K562 (cell line): ENCODE measurements at regions not wholly inside any gene's neighbourhood (a gene's known extent, or its start where the extent isn't known, plus 50 kb on each side); places are given as distances from the start of the nearest gene placed in this dataset.

ENCODE experiments used
- ATF2 ChIP-seq: sonication (generic); formaldehyde crosslinking; IDR thresholded peaks from 2 replicates; pipeline ENCODE4 v1.8.1; 2022; ENCODE audit warnings: missing genetic modification reagents
- ATF3 ChIP-seq, 2 experiments: fragments of 450-650 bp in 1 of 2; sonication (generic) in 1 of 2; formaldehyde crosslinking in 1 of 2; IDR thresholded peaks in 1 of 2; conservative IDR thresholded peaks in 1 of 2; 2 replicates each; pipeline versions ENCODE4 v1.6.1 to v1.8.1; 2016 to 2023; ENCODE audit warnings: mild to moderate bottlenecking in 2 of 2, moderate library complexity in 2 of 2, inconsistent platforms in 1 of 2, missing genetic modification reagents in 1 of 2
- CREB1 ChIP-seq, 2 experiments: sonication (generic) in 1 of 2; formaldehyde crosslinking in 1 of 2; IDR thresholded peaks; 2 replicates each; pipeline versions ENCODE4 v1.6.1 to v1.8.0; 2012 to 2022; ENCODE audit warnings: inconsistent platforms in 1 of 2, mild to moderate bottlenecking in 1 of 2, missing genetic modification reagents in 1 of 2, moderate library complexity in 1 of 2
- CREM ChIP-seq: IDR thresholded peaks from 2 replicates; pipeline ENCODE4 v1.6.1; 2014; ENCODE audit warnings: antibody characterized with exemption, low read depth
- ESRRA ChIP-seq: fragments of 450-650 bp; IDR thresholded peaks from 2 replicates; pipeline ENCODE4 v1.6.1; 2014; ENCODE audit warnings: low read depth, mild to moderate bottlenecking, moderate library complexity, borderline replicate concordance
- ETV5 ChIP-seq: sonication (generic); formaldehyde crosslinking; IDR thresholded peaks from 2 replicates; pipeline ENCODE4 v1.4.0; 2020; ENCODE audit warnings: low read depth, mild to moderate bottlenecking, missing genetic modification reagents
- FOXM1 ChIP-seq, 2 experiments: fragments of 450-650 bp in 1 of 2; sonication (generic) in 1 of 2; formaldehyde crosslinking in 1 of 2; IDR thresholded peaks; 2 replicates each; pipeline versions ENCODE4 v1.6.1 to v1.9.0; 2017 to 2022; ENCODE audit warnings: low read depth in 2 of 2, mild to moderate bottlenecking in 2 of 2, missing genetic modification reagents in 1 of 2, moderate library complexity in 1 of 2
- MLX ChIP-seq, 2 experiments: fragments of 450-650 bp in 1 of 2; sonication (generic) in 1 of 2; formaldehyde crosslinking; conservative IDR thresholded peaks; 2 replicates each; pipeline versions ENCODE4 v1.4.0 to v1.8.1; 2020 to 2022; ENCODE audit warnings: mild to moderate bottlenecking in 1 of 2, missing genetic modification reagents in 1 of 2
- POLR2AphosphoS5 ChIP-seq: IDR thresholded peaks from 2 replicates; pipeline ENCODE4 v1.6.1; 2011; ENCODE audit warnings: mild to moderate bottlenecking, low read depth, low read length, moderate library complexity; ENCODE audit not compliant: control insufficient read depth, insufficient read depth
- RCOR1 ChIP-seq, 2 experiments: IDR thresholded peaks; 2 replicates each; pipeline ENCODE4 v1.6.1; 2012; ENCODE audit warnings: low read depth in 2 of 2, low read length in 2 of 2, borderline replicate concordance in 1 of 2, improper control_type of control experiment in 1 of 2
- SMARCA4 ChIP-seq: fragments of 450-650 bp; IDR thresholded peaks from 2 replicates; pipeline ENCODE4 v1.6.1; 2016
- SP2 ChIP-seq: IDR thresholded peaks from 2 replicates; pipeline ENCODE4 v1.6.1; 2011; ENCODE audit warnings: mild to moderate bottlenecking, low read depth, low read length, moderate library complexity; ENCODE audit not compliant: poor library complexity, severe bottlenecking; ENCODE audit errors: extremely low read depth
- ZNF449 ChIP-seq: fragments of 250-450 bp; sonication (Bioruptor Pico); IDR thresholded peaks from 2 replicates; pipeline ENCODE4 v1.8.0; 2022; ENCODE audit warnings: moderate library complexity, mild to moderate bottlenecking, inconsistent platforms
- TF ChIP-seq, protein P1 (sequence below), 3 experiments: IDR thresholded peaks in 2 of 3; conservative IDR thresholded peaks in 1 of 3; 2 replicates each; pipeline ENCODE4 v1.5.1; 2011 to 2012; ENCODE audit warnings: low read length in 3 of 3, mild to moderate bottlenecking in 3 of 3, control low read depth in 2 of 3, improper control_type of control experiment in 1 of 3, inconsistent platforms in 1 of 3, low read depth in 1 of 3, mixed read lengths in 1 of 3, moderate library complexity in 1 of 3; ENCODE audit not compliant: insufficient read depth in 2 of 3

DNA sequence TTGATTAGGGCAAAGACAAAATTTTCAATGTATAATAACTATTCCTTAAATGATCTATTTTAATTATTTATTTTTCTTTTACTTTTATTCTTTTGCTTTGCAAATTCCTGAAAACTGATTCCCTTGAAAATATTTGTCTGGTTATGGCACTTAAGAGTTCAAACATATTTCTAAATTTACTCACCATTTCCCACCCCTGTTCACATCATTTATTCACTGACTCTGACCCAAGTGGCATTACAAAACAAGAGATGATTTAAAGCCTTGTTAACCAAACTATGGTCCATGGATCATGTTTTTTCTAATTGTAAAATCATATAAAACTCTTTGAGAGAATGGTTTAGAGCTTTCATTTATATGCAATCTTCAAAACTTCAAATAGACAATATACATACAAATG, 1256.1 kb upstream of the LRRN3 start:
- no peak for TF ChIP-seq ATF2 (CRISPR knock-in tag)
- no peak for TF ChIP-seq CREM
- TF ChIP-seq, protein P1, sequence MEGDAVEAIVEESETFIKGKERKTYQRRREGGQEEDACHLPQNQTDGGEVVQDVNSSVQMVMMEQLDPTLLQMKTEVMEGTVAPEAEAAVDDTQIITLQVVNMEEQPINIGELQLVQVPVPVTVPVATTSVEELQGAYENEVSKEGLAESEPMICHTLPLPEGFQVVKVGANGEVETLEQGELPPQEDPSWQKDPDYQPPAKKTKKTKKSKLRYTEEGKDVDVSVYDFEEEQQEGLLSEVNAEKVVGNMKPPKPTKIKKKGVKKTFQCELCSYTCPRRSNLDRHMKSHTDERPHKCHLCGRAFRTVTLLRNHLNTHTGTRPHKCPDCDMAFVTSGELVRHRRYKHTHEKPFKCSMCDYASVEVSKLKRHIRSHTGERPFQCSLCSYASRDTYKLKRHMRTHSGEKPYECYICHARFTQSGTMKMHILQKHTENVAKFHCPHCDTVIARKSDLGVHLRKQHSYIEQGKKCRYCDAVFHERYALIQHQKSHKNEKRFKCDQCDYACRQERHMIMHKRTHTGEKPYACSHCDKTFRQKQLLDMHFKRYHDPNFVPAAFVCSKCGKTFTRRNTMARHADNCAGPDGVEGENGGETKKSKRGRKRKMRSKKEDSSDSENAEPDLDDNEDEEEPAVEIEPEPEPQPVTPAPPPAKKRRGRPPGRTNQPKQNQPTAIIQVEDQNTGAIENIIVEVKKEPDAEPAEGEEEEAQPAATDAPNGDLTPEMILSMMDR (IDR thresholded peaks at IDR 0.05 in 2 of 3, conservative IDR thresholded peaks at IDR 0.05 in 1 of 3; ENCODE audit: insufficient read depth in 2 of 3, low read depth in 1 of 3, low read length in 3 of 3) = no peak
- TF ChIP-seq CREB1 (IDR thresholded peaks at IDR 0.05) = no peak
- no peak for TF ChIP-seq CREB1 (CRISPR knock-in tag; IDR thresholded peaks at IDR 0.05)
- TF ChIP-seq ESRRA = no peak
- TF ChIP-seq FOXM1 (IDR thresholded peaks at IDR 0.05; ENCODE audit: low read depth) = no peak
- no peak for TF ChIP-seq FOXM1 (CRISPR knock-in tag; IDR thresholded peaks at IDR 0.05; ENCODE audit: low read depth)
- no peak for TF ChIP-seq ATF3 (IDR thresholded peaks at IDR 0.05)
- no peak for TF ChIP-seq ATF3 (CRISPR knock-in tag; conservative IDR thresholded peaks at IDR 0.05)
- no peak for TF ChIP-seq RCOR1 (IDR thresholded peaks at IDR 0.05; ENCODE audit: borderline replicate concordance in 1 of 2, low read depth in 2 of 2, low read length in 2 of 2)
- TF ChIP-seq ETV5 (CRISPR knock-in tag) = no peak
- TF ChIP-seq POLR2AphosphoS5 = no peak
- no peak for TF ChIP-seq SP2
- TF ChIP-seq MLX (CRISPR knock-in tag; conservative IDR thresholded peaks at IDR 0.05) = no peak
- TF ChIP-seq SMARCA4 = no peak
- TF ChIP-seq ZNF449 (CRISPR knock-in tag) = no peak
